ENCODE measurements at regions not wholly inside any gene's neighbourhood (a gene's known extent, or its start where the extent isn't known, plus 50 kb on each side); places are given as distances from the start of the nearest gene placed in this dataset.

- no peak for DNase-seq (ENCODE audit: low read depth in 1 of 2, low spot score in 1 of 2)
Measured at GRCh38 chr10:31754803-31755624, 173.6 kb downstream of the ARHGAP12 start.

DNA sequence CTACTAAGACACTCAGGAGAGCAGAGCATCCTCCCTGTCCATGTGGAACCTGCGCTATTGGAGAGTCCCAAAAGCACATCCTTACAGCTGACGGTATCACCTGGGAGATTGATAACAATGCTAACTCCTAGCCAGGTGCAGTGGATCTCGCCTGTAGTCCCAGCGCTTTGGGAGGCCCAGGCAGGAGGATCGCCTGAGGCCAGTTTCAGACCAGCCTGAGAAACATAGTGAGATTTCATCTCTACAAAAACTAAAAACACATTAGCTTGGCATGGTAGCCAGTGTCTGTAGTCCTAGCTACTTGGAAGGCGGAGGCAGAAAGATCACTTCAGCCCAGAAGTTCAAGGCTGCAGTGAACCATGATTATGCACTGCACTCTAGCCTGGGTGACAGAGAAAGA lies 174.9 kb downstream of the ARHGAP12 start:
- DNase-seq (ENCODE audit: low read depth in 1 of 2, low spot score in 1 of 2) = no peak

- no peak for DNase-seq (ENCODE audit: low read depth in 1 of 2, low spot score in 1 of 2)
Measured at GRCh38 chr10:31752170-31752569, 176.5 kb downstream of the ARHGAP12 start.

DNA sequence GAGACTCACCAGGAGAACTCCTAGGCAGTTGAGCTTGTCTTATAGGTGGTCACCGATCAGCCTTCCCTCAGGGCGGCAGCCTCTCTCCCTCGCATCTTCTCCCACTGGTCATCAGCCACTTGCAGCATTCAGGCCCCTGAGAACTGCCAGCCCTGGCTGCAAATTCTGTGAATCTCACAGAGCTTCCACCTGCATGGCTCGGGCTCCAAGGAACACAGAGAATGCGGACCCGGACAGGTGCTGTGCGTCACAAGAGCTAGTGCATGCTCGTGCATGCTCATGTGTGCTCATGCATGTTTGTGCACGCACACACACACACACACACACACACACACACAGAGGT lies 176.9 kb downstream of the ARHGAP12 start:
- DNase-seq (ENCODE audit: low read depth in 1 of 2, low spot score in 1 of 2) = no peak

GRCh38 chr10:31751051-31751737 lies 177.4 kb downstream of the ARHGAP12 start:
- DNase-seq (ENCODE audit: low read depth in 1 of 2, low spot score in 1 of 2) = no peak

DNA sequence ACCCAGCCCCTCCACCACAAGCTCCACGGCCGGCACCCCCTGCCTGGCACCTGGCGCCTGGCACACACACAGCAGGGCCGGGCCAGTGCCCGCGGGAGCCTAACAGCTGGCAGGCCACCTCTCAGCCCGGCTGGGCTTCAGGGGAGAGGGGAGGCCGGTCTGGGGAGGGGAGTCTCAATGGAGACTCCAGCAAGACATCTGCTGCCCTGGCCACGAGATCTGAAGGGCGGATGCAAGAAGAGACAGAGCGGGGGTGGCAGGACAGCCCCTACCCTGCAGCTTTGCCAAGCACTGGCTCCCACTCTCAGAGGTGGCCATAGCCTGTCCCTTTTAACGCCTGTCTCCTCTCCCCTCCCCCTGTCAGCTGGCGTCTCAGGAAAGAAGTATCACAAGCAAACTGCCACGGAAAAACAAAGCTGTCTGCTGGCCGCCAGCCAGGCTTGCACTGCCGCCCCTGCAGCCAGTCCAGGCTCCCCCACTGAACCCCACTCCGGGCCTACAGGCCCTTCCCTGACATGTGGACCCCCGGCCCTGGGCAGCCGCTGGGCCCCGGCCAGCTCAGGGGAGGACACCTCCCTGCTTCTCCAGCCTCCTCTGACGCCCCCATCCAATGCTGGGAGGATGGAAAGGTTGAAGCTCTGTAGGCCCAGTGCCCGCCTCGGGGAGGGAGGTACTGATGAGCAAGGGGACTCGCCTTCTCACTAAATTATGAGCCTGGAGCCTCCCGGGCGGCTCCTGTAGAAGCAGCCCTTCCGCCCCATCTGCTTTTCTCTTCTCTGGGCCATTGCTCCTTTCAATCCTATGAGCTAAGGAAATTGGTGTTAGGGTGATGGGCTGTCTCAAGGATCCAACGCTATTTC lies 178.4 kb downstream of the ARHGAP12 start:
- no peak for DNase-seq (ENCODE audit: low read depth in 1 of 2, low spot score in 1 of 2)

GRCh38 chr10:31749301-31749700 lies 179.3 kb downstream of the ARHGAP12 start:
- DNase-seq (ENCODE audit: low read depth in 1 of 2, low spot score in 1 of 2) = no peak

DNA sequence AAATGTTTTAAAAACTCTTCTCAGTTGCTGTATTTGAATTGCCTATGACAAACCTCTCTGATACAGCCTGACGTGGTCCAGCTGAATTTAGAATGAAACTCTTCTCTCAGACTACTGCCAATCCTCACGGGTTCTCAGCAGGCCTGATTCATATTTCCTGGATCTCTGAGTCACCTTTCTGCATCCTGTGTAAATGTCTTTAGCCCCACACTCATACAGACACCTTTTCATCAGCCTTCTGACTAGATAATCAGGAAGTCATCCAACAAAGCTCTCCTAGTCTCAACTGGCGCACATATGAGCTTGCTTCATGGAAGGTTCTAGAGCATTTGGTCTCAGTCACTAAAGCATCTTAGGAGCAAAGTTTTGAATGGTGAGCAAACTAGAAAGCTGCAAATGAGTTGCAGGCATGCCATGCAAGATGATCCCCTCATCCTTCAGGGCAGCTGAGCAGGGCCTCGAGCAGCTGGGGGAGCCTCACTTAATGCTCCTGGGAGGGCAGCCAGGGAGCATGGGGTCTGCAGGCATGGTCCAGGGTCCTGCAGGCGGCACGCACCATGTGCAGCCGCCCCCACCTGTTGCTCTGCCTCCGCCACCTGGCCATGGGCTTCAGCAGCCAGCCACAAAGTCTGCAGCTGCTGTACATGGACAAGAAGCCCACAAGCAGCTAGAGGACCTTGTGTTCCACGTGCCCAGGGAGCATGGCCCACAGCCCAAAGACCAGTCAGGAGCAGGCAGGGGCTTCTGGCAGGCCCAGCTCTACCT lies 182.8 kb downstream of the ARHGAP12 start:
- DNase-seq (ENCODE audit: low read depth in 1 of 2, low spot score in 1 of 2) = peak in 1 of 2 donors; percentile 66

- no peak for DNase-seq (ENCODE audit: low read depth in 1 of 2, low spot score in 1 of 2)
Measured at GRCh38 chr10:31744025-31744424, 184.6 kb downstream of the ARHGAP12 start.

GRCh38 chr10:31742255-31742654 lies 186.4 kb downstream of the ARHGAP12 start:
- no peak for DNase-seq (ENCODE audit: low read depth in 1 of 2, low spot score in 1 of 2)

DNA sequence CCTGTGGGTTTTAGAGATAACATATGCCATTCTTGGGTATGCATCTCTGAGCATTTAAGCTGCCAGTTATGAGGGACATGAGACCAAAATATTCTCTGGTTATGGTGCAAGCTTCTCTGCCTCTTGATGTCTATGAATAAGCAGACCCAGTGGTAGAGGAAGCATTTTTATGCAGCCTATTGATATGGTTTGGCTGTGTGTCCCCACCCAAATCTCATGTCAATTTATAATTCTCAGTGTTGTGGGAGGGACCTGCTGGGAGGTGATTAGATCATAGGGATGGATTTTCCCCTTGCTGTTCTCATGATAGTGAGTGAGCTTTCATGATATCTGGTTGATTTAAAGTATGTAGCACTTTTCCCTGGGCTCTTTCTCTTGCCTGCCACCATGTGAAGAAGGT lies 187.2 kb downstream of the ARHGAP12 start:
- DNase-seq (ENCODE audit: low read depth in 1 of 2, low spot score in 1 of 2) = no peak

GRCh38 chr10:31739711-31740110 lies 188.9 kb downstream of the ARHGAP12 start:
- DNase-seq (ENCODE audit: low read depth in 1 of 2, low spot score in 1 of 2) = no peak

GRCh38 chr10:31739146-31739545 lies 189.5 kb downstream of the ARHGAP12 start:
- no peak for DNase-seq (ENCODE audit: low read depth in 1 of 2, low spot score in 1 of 2)

DNA sequence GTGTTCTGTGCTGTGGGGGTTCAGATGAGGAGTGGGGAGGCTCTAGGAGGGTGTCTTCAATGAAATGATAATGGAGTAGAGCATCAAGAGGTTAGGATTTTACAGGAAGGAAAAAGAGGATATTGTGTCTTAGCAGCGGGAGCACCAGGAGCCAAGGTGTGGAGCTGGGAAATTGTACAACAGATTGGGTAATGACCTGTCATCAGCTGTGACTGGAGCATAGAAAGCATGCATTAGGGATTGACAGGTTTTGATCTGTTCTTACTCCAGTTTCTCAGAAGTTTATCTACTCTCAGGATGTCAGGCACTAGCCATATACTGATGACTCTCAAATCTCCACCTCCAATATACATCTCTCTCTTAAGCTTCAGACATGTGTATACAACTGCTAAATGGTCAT lies 196.9 kb downstream of the ARHGAP12 start:
- DNase-seq (ENCODE audit: low read depth in 1 of 2, low spot score in 1 of 2) = no peak

GRCh38 chr10:31730776-31731175 lies 197.9 kb downstream of the ARHGAP12 start:
- DNase-seq (ENCODE audit: low read depth in 1 of 2, low spot score in 1 of 2) = no peak

- no peak for DNase-seq (ENCODE audit: low read depth in 1 of 2, low spot score in 1 of 2)
Measured at GRCh38 chr10:31728698-31729224, 199.9 kb downstream of the ARHGAP12 start.

GRCh38 chr10:31725436-31725835 lies 203.2 kb downstream of the ARHGAP12 start:
- DNase-seq (ENCODE audit: low read depth in 1 of 2, low spot score in 1 of 2) = no peak

GRCh38 chr10:31724296-31724695 lies 204.3 kb downstream of the ARHGAP12 start:
- no peak for DNase-seq (ENCODE audit: low read depth in 1 of 2, low spot score in 1 of 2)

DNA sequence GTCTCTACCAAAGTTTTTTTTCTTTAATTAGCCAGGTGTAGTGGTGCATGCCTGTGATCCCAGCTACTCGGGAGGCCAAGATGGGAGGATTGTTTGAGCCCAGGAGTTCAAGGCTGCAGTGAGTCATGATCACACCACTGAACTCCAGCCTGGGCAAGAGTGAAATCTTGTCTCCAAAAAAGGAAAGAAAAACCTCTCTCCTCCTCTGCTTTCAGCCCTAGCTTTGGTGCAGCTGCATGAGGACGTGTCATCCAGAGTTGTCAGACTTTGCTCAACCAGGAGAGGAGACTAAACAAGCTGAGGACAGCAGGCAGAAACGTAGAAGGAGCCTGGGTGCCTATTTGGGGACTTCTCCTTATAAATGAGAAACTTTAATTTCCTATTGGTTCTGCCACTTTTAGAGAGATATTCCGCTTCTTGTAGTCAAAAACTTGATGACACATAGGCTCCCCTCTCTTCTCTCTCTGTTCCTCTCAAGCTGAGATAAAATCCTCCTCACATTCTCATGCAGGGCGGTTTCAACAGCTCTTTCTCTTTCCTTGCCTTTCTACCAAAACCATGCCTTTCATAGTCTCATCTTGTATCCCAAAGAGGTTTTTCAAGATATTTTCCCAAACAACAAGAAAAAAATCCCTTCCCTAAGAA lies 205.4 kb downstream of the ARHGAP12 start:
- DNase-seq (ENCODE audit: low read depth in 1 of 2, low spot score in 1 of 2) = no peak

DNA sequence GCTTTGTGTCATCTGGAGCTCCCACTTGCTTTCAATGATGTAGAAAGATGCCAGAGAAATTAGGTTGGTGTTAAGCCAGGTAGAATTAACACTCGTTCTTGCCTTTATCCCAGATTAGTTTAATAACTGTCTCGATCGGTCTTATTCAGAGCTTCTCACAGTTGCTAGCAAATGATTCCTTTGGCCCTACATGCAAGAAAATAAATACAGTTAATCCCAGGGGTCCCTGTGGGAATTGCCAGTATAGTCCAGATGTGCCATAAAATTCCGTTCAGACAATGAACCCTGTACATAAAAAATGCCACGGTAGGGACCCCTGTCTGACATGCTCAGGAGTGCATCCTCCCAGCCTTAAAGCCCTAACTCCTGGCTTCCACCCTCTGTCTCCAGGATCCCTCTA lies 207.5 kb downstream of the ARHGAP12 start:
- DNase-seq (ENCODE audit: low read depth in 1 of 2, low spot score in 1 of 2) = no peak
